GM23338 (cell line): ENCODE measurements at regions not wholly inside any gene's neighbourhood (a gene's known extent, or its start where the extent isn't known, plus 50 kb on each side); places are given as distances from the start of the nearest gene placed in this dataset.

ENCODE experiments used
- ATAC-seq: fragments of 200-7000 bp; cut with Tn5 transposase; 3 replicates; pipeline ENCODE4 v1.9.1; 2020
- DNase-seq: peaks from one replicate; pipeline ENCODE4 v3.0.0-alpha.2; 2015; ENCODE audit warnings: low spot score
- H2AFZ ChIP-seq: fragments of 200-600 bp; sonication (generic); 2 replicates; pipeline ENCODE4 v1.8.0; 2016; ENCODE audit warnings: antibody characterized with exemption, mild to moderate bottlenecking, moderate library complexity
- H3F3A ChIP-seq: fragments of 200-600 bp; sonication (generic); replicated peaks from 2 replicates; pipeline ENCODE4 v1.8.0; 2017; ENCODE audit warnings: antibody characterized with exemption, mixed run types, low read depth
- H3K27ac ChIP-seq: fragments of 200-600 bp; sonication (generic); 2 replicates; pipeline ENCODE4 v1.6.1; 2016; ENCODE audit warnings: low read depth
- H3K27me3 ChIP-seq: fragments of 200-600 bp; sonication (generic); 2 replicates; pipeline ENCODE4 v1.8.0; 2016; ENCODE audit warnings: mild to moderate bottlenecking, mixed run types, moderate library complexity; ENCODE audit not compliant: insufficient read depth
- H3K36me3 ChIP-seq: fragments of 200-600 bp; sonication (generic); 2 replicates; pipeline ENCODE4 v1.8.0; 2016; ENCODE audit warnings: mild to moderate bottlenecking; ENCODE audit not compliant: insufficient read depth
- H3K4me1 ChIP-seq: fragments of 200-600 bp; sonication (generic); 2 replicates; pipeline ENCODE4 v1.8.0; 2016; ENCODE audit warnings: mild to moderate bottlenecking, moderate library complexity; ENCODE audit not compliant: insufficient read depth
- H3K4me2 ChIP-seq: fragments of 200-600 bp; sonication (generic); 2 replicates; pipeline ENCODE4 v1.7.1; 2017; ENCODE audit warnings: mixed run types
- H3K4me3 ChIP-seq: fragments of 200-600 bp; sonication (generic); 2 replicates; pipeline ENCODE4 v1.6.1; 2016; ENCODE audit warnings: mixed run types
- H3K79me2 ChIP-seq: fragments of 200-600 bp; sonication (generic); replicated peaks from 2 replicates; pipeline ENCODE4 v1.8.0; 2017; ENCODE audit warnings: mild to moderate bottlenecking; ENCODE audit not compliant: insufficient read depth
- H3K9me2 ChIP-seq: fragments of 200-600 bp; sonication (generic); 2 replicates; pipeline ENCODE4 v1.8.0; 2017; ENCODE audit not compliant: insufficient read depth
- H4K20me1 ChIP-seq: fragments of 200-600 bp; sonication (generic); replicated peaks from 2 replicates; pipeline ENCODE4 v1.8.0; 2017; ENCODE audit warnings: mild to moderate bottlenecking; ENCODE audit not compliant: insufficient read depth
- H3K27ac Mint-ChIP-seq: 2 replicates; pipeline ENCODE4 v1.8.0; 2020; ENCODE audit warnings: inconsistent platforms, mild to moderate bottlenecking, moderate library complexity, mixed read lengths
- H3K27me3 Mint-ChIP-seq: 3 replicates; pipeline ENCODE4 v1.8.0; 2022; ENCODE audit warnings: low read depth, mild to moderate bottlenecking, moderate library complexity, mixed read lengths, inconsistent platforms; ENCODE audit not compliant: insufficient read depth, poor library complexity
- H3K36me3 Mint-ChIP-seq: 3 replicates; pipeline ENCODE4 v1.8.0; 2021; ENCODE audit warnings: low read depth, mild to moderate bottlenecking, inconsistent platforms, moderate library complexity, mixed read lengths
- H3K4me1 Mint-ChIP-seq: 3 replicates; pipeline ENCODE4 v1.8.0; 2020; ENCODE audit warnings: mild to moderate bottlenecking, inconsistent platforms, mixed read lengths
- H3K4me3 Mint-ChIP-seq: 3 replicates; pipeline ENCODE4 v1.8.0; 2021; ENCODE audit warnings: moderate library complexity, mild to moderate bottlenecking, inconsistent platforms, mixed read lengths
- H3K9me3 Mint-ChIP-seq: 3 replicates; pipeline ENCODE4 v1.8.0; 2020; ENCODE audit warnings: moderate library complexity, mild to moderate bottlenecking, inconsistent platforms, mixed read lengths
- CREB1 ChIP-seq: fragments of 250-450 bp; sonication (Bioruptor Pico); IDR thresholded peaks from 2 replicates; pipeline ENCODE4 v1.5.0; 2020; ENCODE audit warnings: low read depth, mild to moderate bottlenecking, moderate library complexity
- CTCF ChIP-seq, 2 experiments: fragments of 200-600 bp in 1 of 2; sonication (generic) in 1 of 2; conservative IDR thresholded peaks; 2 replicates each; pipeline versions ENCODE4 v1.5.1 to v1.6.1; 2016 to 2017; ENCODE audit warnings: antibody characterized with exemption in 2 of 2, low read depth in 2 of 2, mild to moderate bottlenecking in 2 of 2, moderate library complexity in 1 of 2
- EZH2phosphoT487 ChIP-seq: fragments of 200-600 bp; sonication (generic); IDR thresholded peaks from one replicate; pipeline ENCODE4 v1.8.1; 2018; ENCODE audit warnings: antibody characterized with exemption; ENCODE audit not compliant: unreplicated experiment
- JUNB ChIP-seq: IDR thresholded peaks from one replicate; pipeline ENCODE4 v1.6.1; 2016; ENCODE audit warnings: antibody characterized with exemption; ENCODE audit not compliant: unreplicated experiment
- NANOG ChIP-seq: IDR thresholded peaks from 2 replicates; pipeline ENCODE4 v1.6.1; 2016; ENCODE audit warnings: antibody characterized with exemption, borderline replicate concordance
- ZNF114 ChIP-seq: fragments of 250-450 bp; sonication (Bioruptor Pico); IDR thresholded peaks from 2 replicates; pipeline ENCODE4 v1.5.0; 2020; ENCODE audit warnings: mild to moderate bottlenecking, moderate library complexity
- ZNF331 ChIP-seq: fragments of 250-450 bp; sonication (Bioruptor Pico); IDR thresholded peaks from 2 replicates; pipeline ENCODE4 v1.5.0; 2020; ENCODE audit warnings: low read depth, mild to moderate bottlenecking, moderate library complexity
- TF ChIP-seq, protein P1 (sequence below): fragments of 250-450 bp; sonication (Bioruptor Pico); IDR thresholded peaks from 2 replicates; pipeline ENCODE4 v1.5.0; 2020; ENCODE audit warnings: mild to moderate bottlenecking, moderate library complexity
- TF ChIP-seq, protein P2 (sequence below): IDR thresholded peaks from 2 replicates; pipeline ENCODE4 v1.6.1; 2016; ENCODE audit warnings: antibody characterized with exemption

- no peak overlapping the region for H3K27ac Mint-ChIP-seq
- no peak for DNase-seq
- H3K27me3 ChIP-seq: no peaks in the 10 kb centered on the region
- H3K4me3 Mint-ChIP-seq: no peak overlapping the region
- no peak overlapping the region for H3K4me3 ChIP-seq
- no peak overlapping the region for H2AFZ ChIP-seq
- no peaks in the 10 kb centered on the region for H3K4me1 ChIP-seq
- TF ChIP-seq CREB1: no peak
- H3K4me1 Mint-ChIP-seq: peaks cover 5% of the 10 kb centered on the region; the same call in 2 of the 3 replicates
- no peaks in the 10 kb centered on the region for H3K27me3 Mint-ChIP-seq
- no peaks in the 10 kb centered on the region for H4K20me1 ChIP-seq
- H3K36me3 Mint-ChIP-seq: no peaks in the 10 kb centered on the region
- ATAC-seq: no peak
- H3K9me3 Mint-ChIP-seq: no peaks in the 10 kb centered on the region
- H3K27ac ChIP-seq: no peak overlapping the region
- H3K9me2 ChIP-seq: no peaks in the 10 kb centered on the region
- no peaks in the 10 kb centered on the region for H3F3A ChIP-seq
- no peaks in the 10 kb centered on the region for H3K79me2 ChIP-seq
- H3K4me2 ChIP-seq: no peak overlapping the region
- no peaks in the 10 kb centered on the region for H3K36me3 ChIP-seq
These were observed 135.0 kb downstream of the IDS start for GRCh38 chrX:149370097-149370496.

- no peak overlapping the region for H3K4me2 ChIP-seq
- H3K4me3 ChIP-seq: no peak overlapping the region
- Mint-ChIP-seq H3K27me3 (no peaks in the 10 kb centered on the region), H3K4me1 (no peaks in the 10 kb centered on the region), H3K4me3 (no peak overlapping the region), H3K36me3 (no peaks in the 10 kb centered on the region; the same call in 2 of the 3 replicates), H3K27ac (no peak overlapping the region), H3K9me3 (peaks cover 2% of the 10 kb centered on the region; the same call in 1 of the 3 replicates)
- H2AFZ ChIP-seq: no peak overlapping the region
- no peaks in the 10 kb centered on the region for H3K27me3 ChIP-seq
- no peaks in the 10 kb centered on the region for H3K36me3 ChIP-seq
- no peaks in the 10 kb centered on the region for H3K4me1 ChIP-seq
- DNase-seq (no peak), ATAC-seq (no peak)
- no peaks in the 10 kb centered on the region for H3K9me2 ChIP-seq
- no peaks in the 10 kb centered on the region for H4K20me1 ChIP-seq
- TF ChIP-seq CTCF (conservative IDR thresholded peaks at IDR 0.05; ENCODE audit: low read depth in 2 of 2) (no peak), JUNB (no peak)
- H3K79me2 ChIP-seq: no peaks in the 10 kb centered on the region
- no peak overlapping the region for H3K27ac ChIP-seq
- no peaks in the 10 kb centered on the region for H3F3A ChIP-seq
These were observed 139.6 kb downstream of the IDS start for GRCh38 chrX:149365552-149365951.

- peaks cover 3% of the 10 kb centered on the region; the same call in 1 of the 3 replicates for H3K9me3 Mint-ChIP-seq
- no peak for TF ChIP-seq EZH2phosphoT487
- no peak for TF ChIP-seq ZNF331 (CRISPR knock-in tag)
- no peak for TF ChIP-seq ZNF114 (CRISPR knock-in tag)
- TF ChIP-seq NANOG: no peak
- TF ChIP-seq, protein P1, sequence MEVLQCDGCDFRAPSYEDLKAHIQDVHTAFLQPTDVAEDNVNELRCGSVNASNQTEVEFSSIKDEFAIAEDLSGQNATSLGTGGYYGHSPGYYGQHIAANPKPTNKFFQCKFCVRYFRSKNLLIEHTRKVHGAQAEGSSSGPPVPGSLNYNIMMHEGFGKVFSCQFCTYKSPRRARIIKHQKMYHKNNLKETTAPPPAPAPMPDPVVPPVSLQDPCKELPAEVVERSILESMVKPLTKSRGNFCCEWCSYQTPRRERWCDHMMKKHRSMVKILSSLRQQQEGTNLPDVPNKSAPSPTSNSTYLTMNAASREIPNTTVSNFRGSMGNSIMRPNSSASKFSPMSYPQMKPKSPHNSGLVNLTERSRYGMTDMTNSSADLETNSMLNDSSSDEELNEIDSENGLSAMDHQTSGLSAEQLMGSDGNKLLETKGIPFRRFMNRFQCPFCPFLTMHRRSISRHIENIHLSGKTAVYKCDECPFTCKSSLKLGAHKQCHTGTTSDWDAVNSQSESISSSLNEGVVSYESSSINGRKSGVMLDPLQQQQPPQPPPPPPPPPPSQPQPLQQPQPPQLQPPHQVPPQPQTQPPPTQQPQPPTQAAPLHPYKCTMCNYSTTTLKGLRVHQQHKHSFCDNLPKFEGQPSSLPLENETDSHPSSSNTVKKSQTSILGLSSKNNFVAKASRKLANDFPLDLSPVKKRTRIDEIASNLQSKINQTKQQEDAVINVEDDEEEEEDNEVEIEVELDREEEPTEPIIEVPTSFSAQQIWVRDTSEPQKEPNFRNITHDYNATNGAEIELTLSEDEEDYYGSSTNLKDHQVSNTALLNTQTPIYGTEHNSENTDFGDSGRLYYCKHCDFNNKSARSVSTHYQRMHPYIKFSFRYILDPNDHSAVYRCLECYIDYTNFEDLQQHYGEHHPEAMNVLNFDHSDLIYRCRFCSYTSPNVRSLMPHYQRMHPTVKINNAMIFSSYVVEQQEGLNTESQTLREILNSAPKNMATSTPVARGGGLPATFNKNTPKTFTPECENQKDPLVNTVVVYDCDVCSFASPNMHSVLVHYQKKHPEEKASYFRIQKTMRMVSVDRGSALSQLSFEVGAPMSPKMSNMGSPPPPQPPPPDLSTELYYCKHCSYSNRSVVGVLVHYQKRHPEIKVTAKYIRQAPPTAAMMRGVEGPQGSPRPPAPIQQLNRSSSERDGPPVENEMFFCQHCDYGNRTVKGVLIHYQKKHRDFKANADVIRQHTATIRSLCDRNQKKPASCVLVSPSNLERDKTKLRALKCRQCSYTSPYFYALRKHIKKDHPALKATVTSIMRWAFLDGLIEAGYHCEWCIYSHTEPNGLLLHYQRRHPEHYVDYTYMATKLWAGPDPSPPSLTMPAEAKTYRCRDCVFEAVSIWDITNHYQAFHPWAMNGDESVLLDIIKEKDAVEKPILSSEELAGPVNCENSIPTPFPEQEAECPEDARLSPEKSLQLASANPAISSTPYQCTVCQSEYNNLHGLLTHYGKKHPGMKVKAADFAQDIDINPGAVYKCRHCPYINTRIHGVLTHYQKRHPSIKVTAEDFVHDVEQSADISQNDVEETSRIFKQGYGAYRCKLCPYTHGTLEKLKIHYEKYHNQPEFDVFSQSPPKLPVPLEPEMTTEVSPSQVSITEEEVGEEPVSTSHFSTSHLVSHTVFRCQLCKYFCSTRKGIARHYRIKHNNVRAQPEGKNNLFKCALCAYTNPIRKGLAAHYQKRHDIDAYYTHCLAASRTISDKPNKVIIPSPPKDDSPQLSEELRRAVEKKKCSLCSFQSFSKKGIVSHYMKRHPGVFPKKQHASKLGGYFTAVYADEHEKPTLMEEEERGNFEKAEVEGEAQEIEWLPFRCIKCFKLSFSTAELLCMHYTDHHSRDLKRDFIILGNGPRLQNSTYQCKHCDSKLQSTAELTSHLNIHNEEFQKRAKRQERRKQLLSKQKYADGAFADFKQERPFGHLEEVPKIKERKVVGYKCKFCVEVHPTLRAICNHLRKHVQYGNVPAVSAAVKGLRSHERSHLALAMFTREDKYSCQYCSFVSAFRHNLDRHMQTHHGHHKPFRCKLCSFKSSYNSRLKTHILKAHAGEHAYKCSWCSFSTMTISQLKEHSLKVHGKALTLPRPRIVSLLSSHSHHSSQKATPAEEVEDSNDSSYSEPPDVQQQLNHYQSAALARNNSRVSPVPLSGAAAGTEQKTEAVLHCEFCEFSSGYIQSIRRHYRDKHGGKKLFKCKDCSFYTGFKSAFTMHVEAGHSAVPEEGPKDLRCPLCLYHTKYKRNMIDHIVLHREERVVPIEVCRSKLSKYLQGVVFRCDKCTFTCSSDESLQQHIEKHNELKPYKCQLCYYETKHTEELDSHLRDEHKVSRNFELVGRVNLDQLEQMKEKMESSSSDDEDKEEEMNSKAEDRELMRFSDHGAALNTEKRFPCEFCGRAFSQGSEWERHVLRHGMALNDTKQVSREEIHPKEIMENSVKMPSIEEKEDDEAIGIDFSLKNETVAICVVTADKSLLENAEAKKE (CRISPR knock-in tag): no peak
- TF ChIP-seq, protein P2, sequence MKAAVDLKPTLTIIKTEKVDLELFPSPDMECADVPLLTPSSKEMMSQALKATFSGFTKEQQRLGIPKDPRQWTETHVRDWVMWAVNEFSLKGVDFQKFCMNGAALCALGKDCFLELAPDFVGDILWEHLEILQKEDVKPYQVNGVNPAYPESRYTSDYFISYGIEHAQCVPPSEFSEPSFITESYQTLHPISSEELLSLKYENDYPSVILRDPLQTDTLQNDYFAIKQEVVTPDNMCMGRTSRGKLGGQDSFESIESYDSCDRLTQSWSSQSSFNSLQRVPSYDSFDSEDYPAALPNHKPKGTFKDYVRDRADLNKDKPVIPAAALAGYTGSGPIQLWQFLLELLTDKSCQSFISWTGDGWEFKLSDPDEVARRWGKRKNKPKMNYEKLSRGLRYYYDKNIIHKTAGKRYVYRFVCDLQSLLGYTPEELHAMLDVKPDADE: no peak
- TF ChIP-seq CREB1: no peak
These were observed 140.0 kb downstream of the IDS start for GRCh38 chrX:149365061-149365460.

More at GRCh38 chrX:149365061-149365460, 140.0 kb downstream of the IDS start:
- Histone ChIP-seq H4K20me1 (no peaks in the 10 kb centered on the region), H3K4me3 (no peak overlapping the region), H3K4me2 (no peak overlapping the region), H3K9me2 (no peaks in the 10 kb centered on the region), H3K27me3 (no peaks in the 10 kb centered on the region), H3F3A (no peaks in the 10 kb centered on the region), H3K4me1 (no peaks in the 10 kb centered on the region), H3K79me2 (no peaks in the 10 kb centered on the region), H2AFZ (no peak overlapping the region), H3K36me3 (no peaks in the 10 kb centered on the region), H3K27ac (no peak overlapping the region)
- no peaks in the 10 kb centered on the region for H3K4me1 Mint-ChIP-seq
- no peak for ATAC-seq
- no peak overlapping the region for H3K4me3 Mint-ChIP-seq
- no peak overlapping the region for H3K27ac Mint-ChIP-seq
- no peak for DNase-seq
- no peaks in the 10 kb centered on the region for H3K27me3 Mint-ChIP-seq
- no peaks in the 10 kb centered on the region; the same call in 2 of the 3 replicates for H3K36me3 Mint-ChIP-seq
